ENCODE measurements at regions not wholly inside any gene's neighbourhood (a gene's known extent, or its start where the extent isn't known, plus 50 kb on each side); places are given as distances from the start of the nearest gene placed in this dataset.

GRCh38 chr10:23966504-23967051, 242.4 kb upstream of the KIAA1217 start:
- Mint-ChIP-seq H3K4me1 (no peaks in the 10 kb centered on the region), H3K27me3 (peaks cover 0 to 4% of the 10 kb centered on the region in 2 donors), H3K4me3 (no peak overlapping the region), H3K27ac (no peak overlapping the region), H3K36me3 (no peaks in the 10 kb centered on the region), H3K9me3 (peaks cover 2 to 5% (median 4%) of the 10 kb centered on the region in 5 donors)
- Histone ChIP-seq H3K4me1 (ENCODE audit: insufficient read depth, low read length) (no peaks in the 10 kb centered on the region), H3K4me3 (ENCODE audit: low read length) (no peak overlapping the region), H3K27me3 (ENCODE audit: insufficient read depth, low read length, poor library complexity, severe bottlenecking) (no peaks in the 10 kb centered on the region), H3K27ac (ENCODE audit: low read depth, low read length) (no peak overlapping the region), H3K9me3 (ENCODE audit: low read length) (no peaks in the 10 kb centered on the region), H3K36me3 (ENCODE audit: insufficient read depth, low read length) (no peaks in the 10 kb centered on the region)
- DNase-seq: no peak
- POLR2A ChIA-PET: no interaction called here
- CTCF ChIA-PET: no interaction called here

- no peak for DNase-seq
- Mint-ChIP-seq H3K9me3 (peaks cover 2 to 6% (median 5%) of the 10 kb centered on the region in 5 donors), H3K36me3 (no peaks in the 10 kb centered on the region), H3K4me3 (no peak overlapping the region), H3K4me1 (no peaks in the 10 kb centered on the region), H3K27ac (no peak overlapping the region), H3K27me3 (peaks cover 0 to 4% of the 10 kb centered on the region in 2 donors)
- Histone ChIP-seq H3K4me3 (ENCODE audit: low read length) (no peak overlapping the region), H3K27ac (ENCODE audit: low read depth, low read length) (no peak overlapping the region), H3K36me3 (ENCODE audit: insufficient read depth, low read length) (no peaks in the 10 kb centered on the region), H3K9me3 (ENCODE audit: low read length) (no peaks in the 10 kb centered on the region), H3K27me3 (ENCODE audit: insufficient read depth, low read length, poor library complexity, severe bottlenecking) (no peaks in the 10 kb centered on the region), H3K4me1 (ENCODE audit: insufficient read depth, low read length) (no peaks in the 10 kb centered on the region)
- ChIA-PET POLR2A (no interaction called here), CTCF (no interaction called here)
Measured at GRCh38 chr10:23968301-23968700, 240.6 kb upstream of the KIAA1217 start.

DNA sequence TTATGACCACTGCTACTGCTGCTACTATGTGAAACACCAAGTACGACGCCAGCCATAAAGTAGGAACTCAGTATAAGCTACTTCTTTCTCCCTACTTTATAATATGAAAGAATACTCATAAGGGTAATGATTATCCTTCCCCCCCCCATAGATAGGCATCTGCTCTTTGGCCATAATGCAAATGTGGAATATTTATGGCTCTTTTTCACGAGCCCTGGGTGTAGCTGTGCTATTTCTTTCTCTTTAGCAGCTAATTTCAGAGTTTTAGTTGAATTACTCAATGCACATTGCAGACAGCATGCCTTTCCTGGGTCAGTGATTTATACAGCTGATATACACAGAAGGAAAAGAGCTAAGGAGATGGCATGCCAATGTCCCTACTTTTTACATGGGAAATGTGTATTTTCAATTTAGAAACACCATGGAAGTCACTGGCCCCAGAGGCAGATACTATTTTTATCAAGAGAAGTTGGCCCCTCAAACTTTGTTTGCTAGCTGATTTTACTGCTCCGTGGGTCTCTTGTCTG, 234.1 kb upstream of the KIAA1217 start:
- no peaks in the 10 kb centered on the region for H3K36me3 ChIP-seq (ENCODE audit: insufficient read depth, low read length)
- no peaks in the 10 kb centered on the region for H3K4me1 ChIP-seq (ENCODE audit: insufficient read depth, low read length)
- H3K27me3 ChIP-seq (ENCODE audit: insufficient read depth, low read length, poor library complexity, severe bottlenecking): no peaks in the 10 kb centered on the region
- Mint-ChIP-seq H3K9me3 (peaks cover 0 to 11% (median 2%) of the 10 kb centered on the region in 5 donors), H3K4me1 (no peaks in the 10 kb centered on the region), H3K27me3 (peaks cover 0 to 4% of the 10 kb centered on the region in 2 donors), H3K27ac (no peak overlapping the region), H3K4me3 (no peak overlapping the region), H3K36me3 (no peaks in the 10 kb centered on the region)
- H3K4me3 ChIP-seq (ENCODE audit: low read length): no peak overlapping the region
- H3K27ac ChIP-seq (ENCODE audit: low read depth, low read length): no peak overlapping the region
- ChIA-PET CTCF (no interaction called here), POLR2A (no interaction called here)
- no peak for DNase-seq
- H3K9me3 ChIP-seq (ENCODE audit: low read length): no peaks in the 10 kb centered on the region

GRCh38 chr10:23975431-23975830, 233.5 kb upstream of the KIAA1217 start:
- Mint-ChIP-seq H3K27me3 (peaks cover 0 to 3% of the 10 kb centered on the region in 2 donors), H3K4me1 (no peaks in the 10 kb centered on the region), H3K9me3 (peaks cover 0 to 11% (median 2%) of the 10 kb centered on the region in 5 donors), H3K36me3 (no peaks in the 10 kb centered on the region), H3K27ac (no peak overlapping the region), H3K4me3 (no peak overlapping the region)
- Histone ChIP-seq H3K27ac (ENCODE audit: low read depth, low read length) (no peak overlapping the region), H3K9me3 (ENCODE audit: low read length) (no peaks in the 10 kb centered on the region), H3K4me3 (ENCODE audit: low read length) (no peak overlapping the region), H3K27me3 (ENCODE audit: insufficient read depth, low read length, poor library complexity, severe bottlenecking) (no peaks in the 10 kb centered on the region), H3K4me1 (ENCODE audit: insufficient read depth, low read length) (no peaks in the 10 kb centered on the region), H3K36me3 (ENCODE audit: insufficient read depth, low read length) (no peaks in the 10 kb centered on the region)
- no peak for DNase-seq
- ChIA-PET CTCF (no interaction called here), POLR2A (no interaction called here)

DNA sequence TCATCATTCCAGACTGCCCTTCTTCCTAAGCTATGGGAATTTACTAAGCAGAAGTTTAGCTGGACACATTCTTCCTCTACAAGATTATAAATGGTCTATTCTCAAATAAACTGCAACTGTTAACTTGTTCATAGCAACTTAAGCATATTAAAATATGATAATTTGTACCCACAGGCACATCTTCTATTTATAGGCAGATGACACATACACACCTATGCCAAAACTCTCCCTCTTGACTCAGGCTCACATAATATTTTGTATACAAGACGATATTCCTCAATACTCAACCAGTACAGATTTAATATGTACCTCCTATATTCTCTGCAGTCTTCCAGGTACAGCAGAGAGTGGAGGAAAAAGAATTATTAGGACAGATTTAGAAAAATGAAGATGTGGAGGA, 232.7 kb upstream of the KIAA1217 start:
- no peak for DNase-seq
- Histone ChIP-seq H3K27me3 (ENCODE audit: insufficient read depth, low read length, poor library complexity, severe bottlenecking) (no peaks in the 10 kb centered on the region), H3K4me1 (ENCODE audit: insufficient read depth, low read length) (no peaks in the 10 kb centered on the region), H3K9me3 (ENCODE audit: low read length) (no peaks in the 10 kb centered on the region), H3K36me3 (ENCODE audit: insufficient read depth, low read length) (no peaks in the 10 kb centered on the region), H3K4me3 (ENCODE audit: low read length) (no peak overlapping the region), H3K27ac (ENCODE audit: low read depth, low read length) (no peak overlapping the region)
- no peaks in the 10 kb centered on the region for H3K4me1 Mint-ChIP-seq
- peak overlapping the region in 1 of 8 donors; percentile 0 for H3K27ac Mint-ChIP-seq
- peaks cover 0 to 8% (median 2%) of the 10 kb centered on the region in 5 donors for H3K9me3 Mint-ChIP-seq
- ChIA-PET CTCF (no interaction called here), POLR2A (no interaction called here)
- no peak overlapping the region for H3K4me3 Mint-ChIP-seq
- H3K27me3 Mint-ChIP-seq: no peaks in the 10 kb centered on the region
- H3K36me3 Mint-ChIP-seq: no peaks in the 10 kb centered on the region

- no peak for DNase-seq
- Mint-ChIP-seq H3K9me3 (peaks cover 0 to 10% (median 0%) of the 10 kb centered on the region in 5 donors), H3K36me3 (no peaks in the 10 kb centered on the region), H3K27ac (no peak overlapping the region), H3K27me3 (no peaks in the 10 kb centered on the region), H3K4me3 (no peak overlapping the region), H3K4me1 (no peaks in the 10 kb centered on the region)
- Histone ChIP-seq H3K4me3 (ENCODE audit: low read length) (no peak overlapping the region), H3K27me3 (ENCODE audit: insufficient read depth, low read length, poor library complexity, severe bottlenecking) (no peaks in the 10 kb centered on the region), H3K27ac (ENCODE audit: low read depth, low read length) (no peak overlapping the region), H3K36me3 (ENCODE audit: insufficient read depth, low read length) (no peaks in the 10 kb centered on the region), H3K9me3 (ENCODE audit: low read length) (no peaks in the 10 kb centered on the region), H3K4me1 (ENCODE audit: insufficient read depth, low read length) (no peaks in the 10 kb centered on the region)
- ChIA-PET CTCF (no interaction called here), POLR2A (no interaction called here)
Measured at GRCh38 chr10:23978317-23978716, 230.6 kb upstream of the KIAA1217 start.

DNA sequence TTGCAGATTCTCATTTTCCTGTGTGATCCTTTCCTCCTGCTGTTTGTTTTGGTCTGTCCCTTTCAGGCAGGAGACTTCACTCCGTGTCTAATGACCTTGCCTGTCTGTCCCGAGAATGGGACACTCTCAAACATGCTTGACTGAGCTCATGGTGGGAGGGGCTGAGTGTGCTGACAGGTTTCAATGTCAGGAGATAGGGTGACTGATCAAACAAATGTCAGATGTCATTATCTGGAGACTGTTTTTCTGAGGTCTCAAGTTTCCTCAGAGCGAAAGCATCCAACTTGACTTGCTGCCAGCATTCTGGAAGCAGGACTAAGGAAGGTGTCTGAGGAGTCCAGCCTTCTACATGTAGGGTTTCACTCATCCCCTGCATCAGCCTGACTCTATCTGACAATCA, 228.8 kb upstream of the KIAA1217 start:
- POLR2A ChIA-PET: no interaction called here
- Histone ChIP-seq H3K27ac (ENCODE audit: low read depth, low read length) (no peak overlapping the region), H3K4me3 (ENCODE audit: low read length) (no peak overlapping the region), H3K27me3 (ENCODE audit: insufficient read depth, low read length, poor library complexity, severe bottlenecking) (no peaks in the 10 kb centered on the region), H3K36me3 (ENCODE audit: insufficient read depth, low read length) (no peaks in the 10 kb centered on the region), H3K9me3 (ENCODE audit: low read length) (no peaks in the 10 kb centered on the region), H3K4me1 (ENCODE audit: insufficient read depth, low read length) (no peaks in the 10 kb centered on the region)
- H3K27me3 Mint-ChIP-seq: no peaks in the 10 kb centered on the region
- peaks cover 0 to 11% (median 2%) of the 10 kb centered on the region in 5 donors for H3K9me3 Mint-ChIP-seq
- no peak overlapping the region for H3K27ac Mint-ChIP-seq
- CTCF ChIA-PET: no interaction called here
- H3K4me3 Mint-ChIP-seq: no peak overlapping the region
- no peaks in the 10 kb centered on the region for H3K4me1 Mint-ChIP-seq
- H3K36me3 Mint-ChIP-seq: no peaks in the 10 kb centered on the region
- DNase-seq: no peak

GRCh38 chr10:23981520-23982309, 227.2 kb upstream of the KIAA1217 start:
- ChIA-PET POLR2A (no interaction called here), CTCF (no interaction called here)
- Mint-ChIP-seq H3K4me3 (no peak overlapping the region), H3K36me3 (no peaks in the 10 kb centered on the region), H3K9me3 (peaks cover 0 to 7% (median 2%) of the 10 kb centered on the region in 5 donors), H3K27ac (no peak overlapping the region), H3K4me1 (no peaks in the 10 kb centered on the region), H3K27me3 (no peaks in the 10 kb centered on the region)
- Histone ChIP-seq H3K4me3 (ENCODE audit: low read length) (no peak overlapping the region), H3K36me3 (ENCODE audit: insufficient read depth, low read length) (no peaks in the 10 kb centered on the region), H3K27ac (ENCODE audit: low read depth, low read length) (no peak overlapping the region), H3K9me3 (ENCODE audit: low read length) (no peaks in the 10 kb centered on the region), H3K27me3 (ENCODE audit: insufficient read depth, low read length, poor library complexity, severe bottlenecking) (no peaks in the 10 kb centered on the region), H3K4me1 (ENCODE audit: insufficient read depth, low read length) (no peaks in the 10 kb centered on the region)
- DNase-seq: no peak
